ENCODE measurements at regions not wholly inside any gene's neighbourhood (a gene's known extent, or its start where the extent isn't known, plus 50 kb on each side); places are given as distances from the start of the nearest gene placed in this dataset.

GRCh38 chr5:89827359-89827758 lies 582.2 kb downstream of the CETN3 start:
- no peak overlapping the region for H2BK5ac ChIP-seq (ENCODE audit: low read length)
- no CpG with 5 or more reads among the region's 14 CpGs for WGBS, 2 donors (ENCODE audit: extremely low coverage in 2 of 2, insufficient read length in 2 of 2, insufficient replicate concordance in 1 of 2)
- no peak overlapping the region for H3K4ac ChIP-seq (ENCODE audit: low read length)
- H2AK5ac ChIP-seq (ENCODE audit: low read depth, low read length): no peak overlapping the region
- no peak overlapping the region for H3K14ac ChIP-seq (ENCODE audit: low read length)
- H2BK15ac ChIP-seq (ENCODE audit: low read length): no peak overlapping the region
- no peak overlapping the region for H3K4me2 ChIP-seq (ENCODE audit: insufficient read depth, low read length, poor library complexity, severe bottlenecking)
- no peak overlapping the region for H2BK12ac ChIP-seq (ENCODE audit: low read length)
- H3K23ac ChIP-seq (ENCODE audit: low read depth, low read length, poor library complexity): no peak overlapping the region
- no peaks in the 10 kb centered on the region for H3K79me1 ChIP-seq (ENCODE audit: low read depth, low read length)
- no peak overlapping the region for H4K8ac ChIP-seq (ENCODE audit: low read depth, low read length)
- H3K36me3 ChIP-seq (replicated peaks in 1 of 2; ENCODE audit: control insufficient read depth in 2 of 2, insufficient read depth in 2 of 2, low read length in 2 of 2): no peaks in the 10 kb centered on the region
- H3K4me3 ChIP-seq (ENCODE audit: low read length in 2 of 2): no peak overlapping the region
- peak overlapping the region; percentile 5 for H3K18ac ChIP-seq (ENCODE audit: low read length)
- H2BK120ac ChIP-seq (ENCODE audit: low read depth, low read length): no peak overlapping the region
- no peak overlapping the region for H3K9ac ChIP-seq (ENCODE audit: low read depth, low read length, poor library complexity)
- H3K4me1 ChIP-seq (ENCODE audit: control insufficient read depth in 2 of 2, insufficient read depth in 1 of 2, low read depth in 1 of 2, low read length in 2 of 2): peaks cover 2 to 15% of the 10 kb centered on the region in 2 donors
- no peak overlapping the region for H3K27ac ChIP-seq (replicated peaks; ENCODE audit: low read length)
- H3K27me3 ChIP-seq (ENCODE audit: control insufficient read depth in 3 of 3, insufficient read depth in 3 of 3, low read depth in 1 of 3, low read length in 3 of 3): no peaks in the 10 kb centered on the region
- no peak overlapping the region for H4K91ac ChIP-seq (ENCODE audit: low read depth, low read length, poor library complexity)
- no peak for DNase-seq (ENCODE audit: low spot score)
- H3K9me3 ChIP-seq (replicated peaks in 1 of 2; ENCODE audit: control insufficient read depth in 2 of 2, insufficient read depth in 1 of 2, low read depth in 1 of 2, low read length in 2 of 2): no peaks in the 10 kb centered on the region
- peak overlapping the region; percentile 67 for H2AFZ ChIP-seq (ENCODE audit: low read length)

GRCh38 chr5:89826938-89827337 lies 582.6 kb downstream of the CETN3 start:
- H3K4me2 ChIP-seq (ENCODE audit: insufficient read depth, low read length, poor library complexity, severe bottlenecking): no peak overlapping the region
- WGBS, 2 donors (ENCODE audit: extremely low coverage in 2 of 2, insufficient read length in 2 of 2, insufficient replicate concordance in 1 of 2): no CpG with 5 or more reads among the region's 8 CpGs

GRCh38 chr5:89823046-89823445 lies 586.5 kb downstream of the CETN3 start:
- H2AK5ac ChIP-seq (ENCODE audit: low read depth, low read length): no peak overlapping the region
- no peak overlapping the region for H3K18ac ChIP-seq (ENCODE audit: low read length)
- no peaks in the 10 kb centered on the region for H3K27me3 ChIP-seq (ENCODE audit: control insufficient read depth in 3 of 3, insufficient read depth in 3 of 3, low read depth in 1 of 3, low read length in 3 of 3)
- no peak overlapping the region for H3K4me3 ChIP-seq (ENCODE audit: low read length in 2 of 2)
- H3K4ac ChIP-seq (ENCODE audit: low read length): no peak overlapping the region
- H2BK5ac ChIP-seq (ENCODE audit: low read length): no peak overlapping the region
- no peak overlapping the region for H3K23ac ChIP-seq (ENCODE audit: low read depth, low read length, poor library complexity)
- peaks cover 0 to 9% of the 10 kb centered on the region in 2 donors for H3K9me3 ChIP-seq (replicated peaks in 1 of 2; ENCODE audit: control insufficient read depth in 2 of 2, insufficient read depth in 1 of 2, low read depth in 1 of 2, low read length in 2 of 2)
- peak overlapping the region; percentile 16 for H3K27ac ChIP-seq (replicated peaks; ENCODE audit: low read length)
- H2BK15ac ChIP-seq (ENCODE audit: low read length): no peak overlapping the region
- H4K8ac ChIP-seq (ENCODE audit: low read depth, low read length): no peak overlapping the region
- H4K91ac ChIP-seq (ENCODE audit: low read depth, low read length, poor library complexity): no peak overlapping the region
- no peak overlapping the region for H3K9ac ChIP-seq (ENCODE audit: low read depth, low read length, poor library complexity)
- no peak overlapping the region for H2BK12ac ChIP-seq (ENCODE audit: low read length)
- peak overlapping the region; percentile 74 for H2AFZ ChIP-seq (ENCODE audit: low read length)
- no CpG with 5 or more reads among the region's 2 CpGs for WGBS, 2 donors (ENCODE audit: extremely low coverage in 2 of 2, insufficient read length in 2 of 2, insufficient replicate concordance in 1 of 2)
- H3K4me2 ChIP-seq (ENCODE audit: insufficient read depth, low read length, poor library complexity, severe bottlenecking): no peak overlapping the region
- no peaks in the 10 kb centered on the region for H3K36me3 ChIP-seq (replicated peaks in 1 of 2; ENCODE audit: control insufficient read depth in 2 of 2, insufficient read depth in 2 of 2, low read length in 2 of 2)
- H3K79me1 ChIP-seq (ENCODE audit: low read depth, low read length): no peaks in the 10 kb centered on the region
- no peak for DNase-seq (ENCODE audit: low spot score)
- H3K14ac ChIP-seq (ENCODE audit: low read length): no peak overlapping the region
- no peak overlapping the region for H2BK120ac ChIP-seq (ENCODE audit: low read depth, low read length)
- H3K4me1 ChIP-seq (ENCODE audit: control insufficient read depth in 2 of 2, insufficient read depth in 1 of 2, low read depth in 1 of 2, low read length in 2 of 2): peaks cover 2 to 15% of the 10 kb centered on the region in 2 donors

More at GRCh38 chr5:89826938-89827337, 582.6 kb downstream of the CETN3 start:
- H2BK120ac ChIP-seq (ENCODE audit: low read depth, low read length): no peak overlapping the region
- no peak overlapping the region for H3K9ac ChIP-seq (ENCODE audit: low read depth, low read length, poor library complexity)
- no peak overlapping the region for H4K91ac ChIP-seq (ENCODE audit: low read depth, low read length, poor library complexity)
- H3K4me3 ChIP-seq (ENCODE audit: low read length in 2 of 2): no peak overlapping the region
- peaks cover 0 to 3% of the 10 kb centered on the region in 2 donors for H3K9me3 ChIP-seq (replicated peaks in 1 of 2; ENCODE audit: control insufficient read depth in 2 of 2, insufficient read depth in 1 of 2, low read depth in 1 of 2, low read length in 2 of 2)
- H2BK12ac ChIP-seq (ENCODE audit: low read length): no peak overlapping the region
- no peak for DNase-seq (ENCODE audit: low spot score)
- no peak overlapping the region for H2AK5ac ChIP-seq (ENCODE audit: low read depth, low read length)
- no peak overlapping the region for H2BK15ac ChIP-seq (ENCODE audit: low read length)
- H4K8ac ChIP-seq (ENCODE audit: low read depth, low read length): no peak overlapping the region
- H3K27ac ChIP-seq (replicated peaks; ENCODE audit: low read length): no peak overlapping the region
- no peaks in the 10 kb centered on the region for H3K27me3 ChIP-seq (ENCODE audit: control insufficient read depth in 3 of 3, insufficient read depth in 3 of 3, low read depth in 1 of 3, low read length in 3 of 3)
- H2AFZ ChIP-seq (ENCODE audit: low read length): peak overlapping the region; percentile 67
- H3K4ac ChIP-seq (ENCODE audit: low read length): no peak overlapping the region
- no peak overlapping the region for H3K18ac ChIP-seq (ENCODE audit: low read length)
- H3K79me1 ChIP-seq (ENCODE audit: low read depth, low read length): no peaks in the 10 kb centered on the region
- H3K36me3 ChIP-seq (replicated peaks in 1 of 2; ENCODE audit: control insufficient read depth in 2 of 2, insufficient read depth in 2 of 2, low read length in 2 of 2): no peaks in the 10 kb centered on the region
- no peak overlapping the region for H2BK5ac ChIP-seq (ENCODE audit: low read length)
- no peak overlapping the region for H3K14ac ChIP-seq (ENCODE audit: low read length)
- H3K4me1 ChIP-seq (ENCODE audit: control insufficient read depth in 2 of 2, insufficient read depth in 1 of 2, low read depth in 1 of 2, low read length in 2 of 2): peaks cover 2 to 15% of the 10 kb centered on the region in 2 donors
- no peak overlapping the region for H3K23ac ChIP-seq (ENCODE audit: low read depth, low read length, poor library complexity)

GRCh38 chr5:89817841-89818240 lies 591.7 kb downstream of the CETN3 start:
- H3K4me2 ChIP-seq (ENCODE audit: insufficient read depth, low read length, poor library complexity, severe bottlenecking): no peak overlapping the region
- no peaks in the 10 kb centered on the region for H3K36me3 ChIP-seq (replicated peaks in 1 of 2; ENCODE audit: control insufficient read depth in 2 of 2, insufficient read depth in 2 of 2, low read length in 2 of 2)
- H3K9me3 ChIP-seq (replicated peaks in 1 of 2; ENCODE audit: control insufficient read depth in 2 of 2, insufficient read depth in 1 of 2, low read depth in 1 of 2, low read length in 2 of 2): peaks cover 0 to 14% of the 10 kb centered on the region in 2 donors
- H3K18ac ChIP-seq (ENCODE audit: low read length): no peak overlapping the region
- H4K91ac ChIP-seq (ENCODE audit: low read depth, low read length, poor library complexity): no peak overlapping the region
- H3K79me1 ChIP-seq (ENCODE audit: low read depth, low read length): no peaks in the 10 kb centered on the region
- H3K4me1 ChIP-seq (ENCODE audit: control insufficient read depth in 2 of 2, insufficient read depth in 1 of 2, low read depth in 1 of 2, low read length in 2 of 2): peaks cover 0 to 4% of the 10 kb centered on the region in 2 donors
- no peak overlapping the region for H2BK5ac ChIP-seq (ENCODE audit: low read length)
- no peak overlapping the region for H3K4me3 ChIP-seq (ENCODE audit: low read length in 2 of 2)
- WGBS, 2 donors (ENCODE audit: extremely low coverage in 2 of 2, insufficient read length in 2 of 2, insufficient replicate concordance in 1 of 2): no CpG with 5 or more reads among the region's 4 CpGs
- H3K14ac ChIP-seq (ENCODE audit: low read length): no peak overlapping the region
- H3K27ac ChIP-seq (replicated peaks; ENCODE audit: low read length): no peak overlapping the region
- H3K9ac ChIP-seq (ENCODE audit: low read depth, low read length, poor library complexity): no peak overlapping the region
- H3K27me3 ChIP-seq (ENCODE audit: control insufficient read depth in 3 of 3, insufficient read depth in 3 of 3, low read depth in 1 of 3, low read length in 3 of 3): no peaks in the 10 kb centered on the region
- no peak overlapping the region for H2BK15ac ChIP-seq (ENCODE audit: low read length)
- H3K4ac ChIP-seq (ENCODE audit: low read length): no peak overlapping the region
- H4K8ac ChIP-seq (ENCODE audit: low read depth, low read length): no peak overlapping the region
- DNase-seq (ENCODE audit: low spot score): no peak
- H3K23ac ChIP-seq (ENCODE audit: low read depth, low read length, poor library complexity): no peak overlapping the region
- H2BK120ac ChIP-seq (ENCODE audit: low read depth, low read length): no peak overlapping the region
- no peak overlapping the region for H2BK12ac ChIP-seq (ENCODE audit: low read length)
- H2AK5ac ChIP-seq (ENCODE audit: low read depth, low read length): no peak overlapping the region
- peak overlapping the region; percentile 39 for H2AFZ ChIP-seq (ENCODE audit: low read length)

All from neuronal stem cell (in vitro differentiated cells).